K562 (cell line): ENCODE measurements at regions not wholly inside any gene's neighbourhood (a gene's known extent, or its start where the extent isn't known, plus 50 kb on each side); places are given as distances from the start of the nearest gene placed in this dataset.

Experiments
- ATF2 ChIP-seq: sonication (generic); formaldehyde crosslinking; IDR thresholded peaks from 2 replicates; pipeline ENCODE4 v1.8.1; 2022; ENCODE audit warnings: missing genetic modification reagents
- EZH2 ChIP-seq: IDR thresholded peaks from 2 replicates; pipeline ENCODE4 v1.6.1; 2012; ENCODE audit warnings: low read depth, mild to moderate bottlenecking, inconsistent platforms, low read length, borderline replicate concordance
- GABPA ChIP-seq: fragments of 200-800 bp; sonication (Bioruptor generic); conservative IDR thresholded peaks from 2 replicates; pipeline ENCODE4 v1.6.1; 2016; ENCODE audit warnings: low read depth, missing genetic modification characterization, missing compliant biosample characterization
- SMAD1 ChIP-seq: fragments of 150-350 bp; IDR thresholded peaks from 2 replicates; pipeline ENCODE4 v1.6.1; 2014; ENCODE audit warnings: low read length, low read depth; ENCODE audit not compliant: partially characterized antibody
- ZBTB1 ChIP-seq: sonication (generic); formaldehyde crosslinking; IDR thresholded peaks from 2 replicates; pipeline ENCODE4 v1.8.1; 2023; ENCODE audit warnings: missing genetic modification reagents, low read depth, mild to moderate bottlenecking, borderline replicate concordance
- ZBTB8A ChIP-seq: fragments of 450-650 bp; IDR thresholded peaks from 2 replicates; pipeline ENCODE4 v1.6.1; 2018; ENCODE audit warnings: mild to moderate bottlenecking, moderate library complexity; ENCODE audit not compliant: partially characterized antibody

- TF ChIP-seq ZBTB1 (CRISPR knock-in tag) (no peak), SMAD1 (no peak), GABPA (tag) (no peak), ZBTB8A (no peak), ATF2 (CRISPR knock-in tag) (no peak), EZH2 (no peak)
Measured at GRCh38 chr4:122300776-122301175, 78.0 kb upstream of the ADAD1 start.
